HepG2 (cell line): ENCODE measurements at regions not wholly inside any gene's neighbourhood (a gene's known extent, or its start where the extent isn't known, plus 50 kb on each side); places are given as distances from the start of the nearest gene placed in this dataset.

Experiments
- ATAC-seq: fragments of 200-7000 bp; cut with Tn5 transposase; 3 replicates; pipeline ENCODE4 v1.9.1; 2020; ENCODE audit warnings: mild to moderate bottlenecking, moderate library complexity
- BruUV-seq: library from RNA; stranded (reverse); fragments of 400-500 nt; replicated peaks from 2 replicates; lab custom pipeline; 2021; lab: Mats Ljungman, UMichigan
- CTCF ChIA-PET: fragments of 300-600 bp; formaldehyde crosslinking; extraction: SDS; loops from one replicate; lab custom pipeline; 2021; ENCODE audit warnings: low total read pairs, inconsistent platforms, low intra/inter-chr PET ratio; lab: Yijun Ruan, JAX
- POLR2A ChIA-PET: fragments of 350-600 bp; sonication (Branson Sonifier 250); formaldehyde crosslinking; loops from one replicate; lab custom pipeline; 2020; ENCODE audit warnings: antibody characterized with exemption, inconsistent platforms; lab: Yijun Ruan, JAX
- DNase-seq: peaks from one replicate; pipeline ENCODE4 v3.0.0-alpha.2; 2015; ENCODE audit warnings: low spot score
- FAIRE-seq: peaks from 3 replicates; lab custom pipeline; 2011; peaks lifted over from hg19 to GRCh38; lab: Jason Lieb, UNC
- H2AFZ ChIP-seq: one replicate; pipeline ENCODE4 v1.6.1; 2011; ENCODE audit warnings: low read length, inconsistent platforms
- H3K27ac ChIP-seq: fragments of 300-600 bp; 3 replicates; pipeline ENCODE4 v1.8.0; 2011; ENCODE audit warnings: mixed run types, mild to moderate bottlenecking, mixed read lengths, low read length, inconsistent platforms; ENCODE audit not compliant: insufficient read depth; ENCODE audit errors: extremely low read length
- H3K27me3 ChIP-seq, 2 experiments: fragments of 200-600 bp in 1 of 2; 2 replicates in 1 of 2; 3 replicates in 1 of 2; pipeline versions ENCODE4 v1.6.0 to v1.8.0; 2011; ENCODE audit warnings: low read length in 2 of 2, mild to moderate bottlenecking in 2 of 2, moderate library complexity in 2 of 2, inconsistent platforms in 1 of 2; ENCODE audit not compliant: insufficient read depth in 2 of 2, control insufficient read depth in 1 of 2
- H3K36me3 ChIP-seq, 2 experiments: fragments of 200-600 bp in 1 of 2; replicated peaks in 1 of 2; 2 replicates in 1 of 2; 3 replicates in 1 of 2; pipeline versions ENCODE4 v1.5.1 to v1.8.0; 2011; ENCODE audit warnings: low read length in 2 of 2, inconsistent platforms in 1 of 2; ENCODE audit not compliant: insufficient read depth in 2 of 2, control insufficient read depth in 1 of 2
- H3K4me1 ChIP-seq: 2 replicates; pipeline ENCODE4 v1.5.1; 2012; ENCODE audit warnings: low read length, inconsistent platforms; ENCODE audit not compliant: insufficient read depth
- H3K4me2 ChIP-seq: 2 replicates; pipeline ENCODE4 v1.6.0; 2011; ENCODE audit warnings: low read depth, low read length, inconsistent platforms
- H3K4me3 ChIP-seq, 3 experiments: fragments of 200-600 bp in 1 of 3; sonication (generic), shearing (Covaris generic) in 1 of 3; replicated peaks in 1 of 3; 2 replicates each; pipeline ENCODE4 v1.5.1; 2011 to 2016; ENCODE audit warnings: low read length in 3 of 3, inconsistent platforms in 2 of 3, low read depth in 2 of 3, mild to moderate bottlenecking in 2 of 3, control low read depth in 1 of 3, mixed read lengths in 1 of 3; ENCODE audit not compliant: insufficient read depth in 1 of 3
- H3K79me2 ChIP-seq: one replicate; pipeline ENCODE4 v1.6.1; 2011; ENCODE audit warnings: low read length, inconsistent platforms; ENCODE audit not compliant: insufficient read depth
- H3K9ac ChIP-seq: 2 replicates; pipeline ENCODE4 v1.6.0; 2011; ENCODE audit warnings: mild to moderate bottlenecking, low read depth, low read length, inconsistent platforms; ENCODE audit not compliant: insufficient read depth
- H3K9me3 ChIP-seq: 2 replicates; pipeline ENCODE4 v1.5.1; 2012; ENCODE audit warnings: mild to moderate bottlenecking, low read length
- H4K20me1 ChIP-seq: 2 replicates; pipeline ENCODE4 v1.6.0; 2011; ENCODE audit warnings: inconsistent platforms, mild to moderate bottlenecking, low read length, moderate library complexity; ENCODE audit not compliant: insufficient read depth
- CSRNP1 ChIP-seq: sonication (generic); formaldehyde crosslinking; IDR thresholded peaks from 2 replicates; pipeline ENCODE4 v1.8.1; 2023; ENCODE audit warnings: mild to moderate bottlenecking, missing genetic modification reagents
- DMTF1 ChIP-seq: sonication (generic); formaldehyde crosslinking; IDR thresholded peaks from 2 replicates; pipeline ENCODE4 v1.4.0; 2020; ENCODE audit warnings: mild to moderate bottlenecking, missing genetic modification reagents
- ETV5 ChIP-seq: IDR thresholded peaks from 2 replicates; pipeline ENCODE4 v1.6.1; 2018; ENCODE audit warnings: missing biosample characterization, missing genetic modification reagents, inconsistent platforms, borderline replicate concordance
- GATA4 ChIP-seq: sonication (generic); IDR thresholded peaks from 2 replicates; pipeline ENCODE4 v1.6.1; 2016; ENCODE audit warnings: antibody characterized with exemption, low read depth, borderline replicate concordance
- IKZF4 ChIP-seq: sonication (generic); formaldehyde crosslinking; IDR thresholded peaks from 2 replicates; pipeline ENCODE4 v1.5.1; 2020; ENCODE audit warnings: borderline replicate concordance, mild to moderate bottlenecking, low read depth, missing genetic modification reagents; ENCODE audit errors: not compliant biosample characterization
- MAX ChIP-seq: IDR thresholded peaks from 2 replicates; pipeline ENCODE4 v1.6.1; 2012; ENCODE audit warnings: inconsistent platforms
- MXD4 ChIP-seq: IDR thresholded peaks from 2 replicates; pipeline ENCODE4 v1.6.1; 2016; ENCODE audit warnings: mild to moderate bottlenecking, missing biosample characterization, missing genetic modification reagents
- REST ChIP-seq, 2 experiments: IDR thresholded peaks; 2 replicates each; pipeline ENCODE4 v1.6.1; 2011 to 2012; ENCODE audit warnings: low read length in 2 of 2, borderline replicate concordance in 1 of 2, low read depth in 1 of 2, mild to moderate bottlenecking in 1 of 2, moderate library complexity in 1 of 2
- STAG1 ChIP-seq: sonication (generic); formaldehyde crosslinking; IDR thresholded peaks from 2 replicates; pipeline ENCODE4 v1.4.0; 2020; ENCODE audit warnings: missing genetic modification reagents
- ZBTB20 ChIP-seq: sonication (generic); formaldehyde crosslinking; IDR thresholded peaks from 2 replicates; pipeline ENCODE4 v1.8.1; 2023; ENCODE audit warnings: missing genetic modification reagents, low read depth, mild to moderate bottlenecking, borderline replicate concordance
- ZBTB46 ChIP-seq: sonication (generic); formaldehyde crosslinking; IDR thresholded peaks from 2 replicates; pipeline ENCODE4 v1.4.0; 2020; ENCODE audit warnings: mild to moderate bottlenecking, missing genetic modification reagents, borderline replicate concordance
- ZFP36 ChIP-seq: fragments of 150-350 bp; IDR thresholded peaks from 2 replicates; pipeline ENCODE4 v1.6.1; 2018; ENCODE audit warnings: borderline replicate concordance, low read length, low read depth; ENCODE audit not compliant: partially characterized antibody
- ZNF33A ChIP-seq: sonication (generic); formaldehyde crosslinking; IDR thresholded peaks from 2 replicates; pipeline ENCODE4 v1.5.1; 2020; ENCODE audit warnings: missing genetic modification reagents, mild to moderate bottlenecking, moderate library complexity, borderline replicate concordance
- ZNF34 ChIP-seq: sonication (generic); formaldehyde crosslinking; IDR thresholded peaks from 2 replicates; pipeline ENCODE4 v1.4.0; 2020; ENCODE audit warnings: mild to moderate bottlenecking, missing genetic modification reagents, borderline replicate concordance
- ZNF441 ChIP-seq: sonication (generic); formaldehyde crosslinking; IDR thresholded peaks from 2 replicates; pipeline ENCODE4 v1.7.0; 2021; ENCODE audit warnings: missing genetic modification reagents, borderline replicate concordance
- WGBS: methylation state at CpG from one replicate; pipeline ENCODE4 v1.1.6; 2017; ENCODE audit warnings: low lambda C conversion rate; 5-methylcytosine and 5-hydroxymethylcytosine counted together
- in situ Hi-C: cut with HindIII; loops from 2 replicates; pipeline ENCODE4 v1.10.0; 2017; ENCODE audit warnings: low pct_unique_long_range_greater_than_20kb; ENCODE audit not compliant: extremely low pct_ligation_motif_present
- intact Hi-C: fragments of 100-400 bp; cut with micrococcal nuclease; formaldehyde crosslinking; loops from one replicate; pipeline ENCODE4 v1.10.0; 2022; ENCODE audit not compliant: unreplicated experiment

- Histone ChIP-seq H4K20me1 (no peaks in the 10 kb centered on the region), H3K27me3 (no peaks in the 10 kb centered on the region), H3K4me1 (no peaks in the 10 kb centered on the region), H3K36me3 (no peaks in the 10 kb centered on the region), H3K4me2 (no peak overlapping the region), H3K4me3 (no peak overlapping the region), H3K79me2 (no peaks in the 10 kb centered on the region), H2AFZ (no peak overlapping the region), H3K27ac (no peak overlapping the region), H3K9ac (no peak overlapping the region), H3K9me3 (peaks cover 32% of the 10 kb centered on the region)
- CTCF ChIA-PET = no interaction called here
- intact Hi-C loops = no loop called here
- in situ Hi-C loops = no loop called here
- ATAC-seq (no peak), DNase-seq (no peak), FAIRE-seq (no peak)
- POLR2A ChIA-PET = no interaction called here
- WGBS = 0% methylated on average over 1 of the region's 1 CpG
- TF ChIP-seq STAG1 (CRISPR knock-in tag) (no peak), REST (IDR thresholded peaks at IDR 0.05; ENCODE audit: borderline replicate concordance in 1 of 2, low read depth in 1 of 2, low read length in 2 of 2) (no peak), ZBTB20 (no peak), ZNF34 (CRISPR knock-in tag) (no peak), ZBTB46 (CRISPR knock-in tag) (no peak), ETV5 (CRISPR knock-in tag) (no peak), DMTF1 (no peak), MAX (no peak), GATA4 (no peak), IKZF4 (CRISPR knock-in tag) (no peak), ZFP36 (no peak), CSRNP1 (CRISPR knock-in tag) (no peak), MXD4 (no peak), ZNF441 (CRISPR knock-in tag) (no peak), ZNF33A (no peak)
- no TSS peak for BruUV-seq
Observed at GRCh38 chr12:78586790-78587189, 277.8 kb upstream of the SYT1 start.
